Ectodermal cell (in vitro differentiated cells): ENCODE measurements at regions not wholly inside any gene's neighbourhood (a gene's known extent, or its start where the extent isn't known, plus 50 kb on each side); places are given as distances from the start of the nearest gene placed in this dataset.

Source experiments
- H3K27ac ChIP-seq: 2 replicates; pipeline ENCODE4 v1.7.0; 2013; ENCODE audit warnings: mild to moderate bottlenecking, low read depth, low read length; ENCODE audit not compliant: insufficient read depth, poor library complexity, severe bottlenecking
- H3K27me3 ChIP-seq: 2 replicates; pipeline ENCODE4 v1.7.0; 2013; ENCODE audit warnings: mild to moderate bottlenecking, low read length; ENCODE audit not compliant: insufficient read depth, control insufficient read depth, poor library complexity, severe bottlenecking
- H3K36me3 ChIP-seq: one replicate; pipeline ENCODE4 v1.7.0; 2013; ENCODE audit warnings: low read length; ENCODE audit not compliant: control insufficient read depth, insufficient read depth
- H3K4me1 ChIP-seq: one replicate; pipeline ENCODE4 v1.7.0; 2013; ENCODE audit warnings: low read length; ENCODE audit not compliant: control insufficient read depth, insufficient read depth
- H3K4me3 ChIP-seq: 2 replicates; pipeline ENCODE4 v1.7.0; 2013; ENCODE audit warnings: low read depth, low read length, control low read depth; ENCODE audit not compliant: insufficient read depth
- H3K9me3 ChIP-seq: 2 replicates; pipeline ENCODE4 v1.7.0; 2013; ENCODE audit warnings: mild to moderate bottlenecking, low read length, moderate library complexity; ENCODE audit not compliant: control insufficient read depth
- WGBS, 2 experiments: methylation state at CpG; one replicate each; pipeline ENCODE4 v1.1.7; 2013; ENCODE audit warnings: missing lambda C conversion rate in 2 of 2; 5-methylcytosine and 5-hydroxymethylcytosine counted together

- Histone ChIP-seq H3K27ac (no peak overlapping the region), H3K9me3 (no peaks in the 10 kb centered on the region), H3K27me3 (no peaks in the 10 kb centered on the region), H3K4me1 (peaks cover 16% of the 10 kb centered on the region), H3K36me3 (no peaks in the 10 kb centered on the region), H3K4me3 (no peak overlapping the region)
- 87 to 90% methylated on average over 2 of the region's 2 CpGs for WGBS, 2 experiments
These were observed 72.7 kb upstream of the IER5L start for GRCh38 chr9:129250786-129251185.

GRCh38 chr9:129247285-129248153 is 69.5 kb upstream of the IER5L start:
- Histone ChIP-seq H3K9me3 (no peaks in the 10 kb centered on the region), H3K4me1 (peaks cover 9% of the 10 kb centered on the region), H3K27me3 (no peaks in the 10 kb centered on the region), H3K36me3 (no peaks in the 10 kb centered on the region), H3K4me3 (no peak overlapping the region), H3K27ac (no peak overlapping the region)
- WGBS, 2 experiments = 95 to 96% methylated on average over 13 of the region's 13 CpGs

- H3K9me3 ChIP-seq = no peaks in the 10 kb centered on the region
- H3K27me3 ChIP-seq = no peaks in the 10 kb centered on the region
- 76 to 80% methylated on average over 14 to 15 of the region's 15 CpGs for WGBS, 2 experiments
- no peak overlapping the region for H3K27ac ChIP-seq
- H3K4me1 ChIP-seq = peaks cover 11% of the 10 kb centered on the region
- no peaks in the 10 kb centered on the region for H3K36me3 ChIP-seq
- no peak overlapping the region for H3K4me3 ChIP-seq
These were observed 67.2 kb upstream of the IER5L start for GRCh38 chr9:129245276-129245675.

- no peak overlapping the region for H3K27ac ChIP-seq
- no peak overlapping the region for H3K4me3 ChIP-seq
- 86 to 88% methylated on average over 20 of the region's 20 CpGs for WGBS, 2 experiments
- no peaks in the 10 kb centered on the region for H3K9me3 ChIP-seq
- H3K4me1 ChIP-seq = peaks cover 11% of the 10 kb centered on the region
- H3K27me3 ChIP-seq = no peaks in the 10 kb centered on the region
- no peaks in the 10 kb centered on the region for H3K36me3 ChIP-seq
These were observed 65.0 kb upstream of the IER5L start for GRCh38 chr9:129242971-129243561.

- Histone ChIP-seq H3K9me3 (no peaks in the 10 kb centered on the region), H3K4me1 (peaks cover 14% of the 10 kb centered on the region), H3K36me3 (no peaks in the 10 kb centered on the region), H3K27ac (no peak overlapping the region), H3K27me3 (no peaks in the 10 kb centered on the region), H3K4me3 (no peak overlapping the region)
- WGBS, 2 experiments = 92% methylated on average over 15 of the region's 15 CpGs
These were observed 64.3 kb upstream of the IER5L start for GRCh38 chr9:129242191-129242941.

- Histone ChIP-seq H3K36me3 (no peaks in the 10 kb centered on the region), H3K27me3 (no peaks in the 10 kb centered on the region), H3K4me1 (peaks cover 15% of the 10 kb centered on the region), H3K9me3 (no peaks in the 10 kb centered on the region), H3K27ac (no peak overlapping the region), H3K4me3 (no peak overlapping the region)
- WGBS, 2 experiments = 90% methylated on average over 2 of the region's 2 CpGs
These were observed 63.7 kb upstream of the IER5L start for GRCh38 chr9:129241725-129242124.

GRCh38 chr9:129240581-129241211 is 62.6 kb upstream of the IER5L start:
- Histone ChIP-seq H3K4me1 (peaks cover 9% of the 10 kb centered on the region), H3K4me3 (no peak overlapping the region), H3K27me3 (no peaks in the 10 kb centered on the region), H3K27ac (no peak overlapping the region), H3K9me3 (no peaks in the 10 kb centered on the region), H3K36me3 (no peaks in the 10 kb centered on the region)
- 90 to 95% methylated on average over 3 of the region's 3 CpGs for WGBS, 2 experiments

GRCh38 chr9:129239946-129240490 is 62.0 kb upstream of the IER5L start:
- Histone ChIP-seq H3K9me3 (no peaks in the 10 kb centered on the region), H3K27me3 (no peaks in the 10 kb centered on the region), H3K4me3 (no peak overlapping the region), H3K4me1 (peaks cover 9% of the 10 kb centered on the region), H3K27ac (no peak overlapping the region), H3K36me3 (no peaks in the 10 kb centered on the region)
- 89 to 93% methylated on average over 10 of the region's 10 CpGs for WGBS, 2 experiments

- no peak overlapping the region for H3K4me3 ChIP-seq
- no peaks in the 10 kb centered on the region for H3K27me3 ChIP-seq
- no peaks in the 10 kb centered on the region for H3K9me3 ChIP-seq
- no peak overlapping the region for H3K27ac ChIP-seq
- WGBS, 2 experiments = 66 to 68% methylated on average over 2 of the region's 2 CpGs
- H3K4me1 ChIP-seq = peaks cover 9% of the 10 kb centered on the region
- H3K36me3 ChIP-seq = no peaks in the 10 kb centered on the region
These were observed 59.7 kb upstream of the IER5L start for GRCh38 chr9:129237803-129238202.
